NCI-H524 treated with DMSO at 0.1 percent for 48 hours (cell line): ENCODE measurements at regions not wholly inside any gene's neighbourhood (a gene's known extent, or its start where the extent isn't known, plus 50 kb on each side); places are given as distances from the start of the nearest gene placed in this dataset.
"Not testable (repeated sequence)": the region's sequence is repeated elsewhere in the genome, so short reads cannot be mapped to it uniquely, and the experiment has no call there.

Source experiments
- DNase-seq: peaks from one replicate; lab custom pipeline; 2025; lab: John Stamatoyannopoulos, UW

GRCh38 chr1:47684964-47685762 lies 247.3 kb downstream of the FOXD2 start:
- DNase-seq = no peak

- DNase-seq = no peak
Measured at GRCh38 chr1:47685763-47686066, 247.9 kb downstream of the FOXD2 start.

- no peak for DNase-seq
Measured at GRCh38 chr1:47686731-47687630, 249.1 kb downstream of the FOXD2 start.

GRCh38 chr1:47687631-47688460 lies 250.0 kb downstream of the FOXD2 start:
- no peak for DNase-seq

GRCh38 chr1:47688461-47689296 lies 250.8 kb downstream of the FOXD2 start:
- no peak for DNase-seq

- DNase-seq = no peak
Measured at GRCh38 chr1:47689894-47690293, 252.1 kb downstream of the FOXD2 start.

GRCh38 chr1:47690341-47691250 lies 252.8 kb downstream of the FOXD2 start:
- DNase-seq = no peak

- not testable (repeated sequence) for DNase-seq
Measured at GRCh38 chr1:47691293-47691692, 253.4 kb downstream of the FOXD2 start.

- no peak for DNase-seq
Measured at GRCh38 chr1:47692196-47692595, 254.4 kb downstream of the FOXD2 start.

GRCh38 chr1:47693115-47693514 lies 255.3 kb downstream of the FOXD2 start:
- DNase-seq = no peak

GRCh38 chr1:47694011-47694890 lies 256.4 kb downstream of the FOXD2 start:
- no peak for DNase-seq

- DNase-seq = no peak
Measured at GRCh38 chr1:47696404-47696736, 258.5 kb downstream of the FOXD2 start.

- DNase-seq = no peak
Measured at GRCh38 chr1:47696737-47697441, 259.0 kb downstream of the FOXD2 start.

GRCh38 chr1:47697616-47698335 lies 259.9 kb downstream of the FOXD2 start:
- DNase-seq = no peak

- DNase-seq = no peak
Measured at GRCh38 chr1:47699492-47700235, 261.8 kb downstream of the FOXD2 start.

GRCh38 chr1:47701283-47701682 lies 263.4 kb downstream of the FOXD2 start:
- no peak for DNase-seq

GRCh38 chr1:47701741-47702515 lies 264.1 kb downstream of the FOXD2 start:
- no peak for DNase-seq
